ENCODE measurements at regions not wholly inside any gene's neighbourhood (a gene's known extent, or its start where the extent isn't known, plus 50 kb on each side); places are given as distances from the start of the nearest gene placed in this dataset.

GRCh38 chr4:156487107-156487506, 484.5 kb downstream of the PDGFC start:
- H3K79me2 ChIP-seq (ENCODE audit: insufficient read depth, low read length), result no peaks in the 10 kb centered on the region
- no peak overlapping the region for H3K4me2 ChIP-seq (ENCODE audit: insufficient read depth, low read length)
- ATAC-seq (ENCODE audit: insufficient read depth, low read depth) (no peak), DNase-seq (no peak)
- no peak overlapping the region for H3K27ac ChIP-seq (ENCODE audit: low read length)
- H3K36me3 ChIP-seq (ENCODE audit: insufficient read depth, low read length), result no peaks in the 10 kb centered on the region
- H3K27me3 ChIP-seq (ENCODE audit: insufficient read depth, low read length, poor library complexity), result no peaks in the 10 kb centered on the region
- TF ChIP-seq CTCF (IDR thresholded peaks at IDR 0.05; ENCODE audit: borderline replicate concordance, extremely low read depth, low read length, poor library complexity, severe bottlenecking) (no peak), EZH2 (IDR thresholded peaks at IDR 0.05; ENCODE audit: borderline replicate concordance, low read depth, low read length, severe bottlenecking) (no peak)
- H3K9me3 ChIP-seq (ENCODE audit: insufficient read depth, low read length, severe bottlenecking), result no peaks in the 10 kb centered on the region
- H3K4me3 ChIP-seq (ENCODE audit: low read depth in 1 of 2, low read length in 2 of 2), result no peak overlapping the region
- H4K20me1 ChIP-seq (ENCODE audit: insufficient read depth, low read length), result no peaks in the 10 kb centered on the region
- H2AFZ ChIP-seq (ENCODE audit: low read depth, low read length), result no peak overlapping the region
- no peaks in the 10 kb centered on the region for H3K4me1 ChIP-seq (ENCODE audit: insufficient read depth, low read length)
- H3K9ac ChIP-seq (ENCODE audit: low read depth, low read length), result no peak overlapping the region

GRCh38 chr4:156481845-156482244, 489.8 kb downstream of the PDGFC start:
- H3K4me2 ChIP-seq (ENCODE audit: insufficient read depth, low read length), result no peak overlapping the region

GRCh38 chr4:156477636-156478035, 494.0 kb downstream of the PDGFC start:
- Histone ChIP-seq H3K4me2 (ENCODE audit: insufficient read depth, low read length) (no peak overlapping the region), H3K4me1 (ENCODE audit: insufficient read depth, low read length) (no peaks in the 10 kb centered on the region), H3K4me3 (ENCODE audit: low read depth in 1 of 2, low read length in 2 of 2) (no peak overlapping the region), H3K36me3 (ENCODE audit: insufficient read depth, low read length) (no peaks in the 10 kb centered on the region), H3K9me3 (ENCODE audit: insufficient read depth, low read length, severe bottlenecking) (no peaks in the 10 kb centered on the region), H3K79me2 (ENCODE audit: insufficient read depth, low read length) (no peaks in the 10 kb centered on the region), H3K27ac (ENCODE audit: low read length) (no peak overlapping the region), H2AFZ (ENCODE audit: low read depth, low read length) (no peak overlapping the region), H3K9ac (ENCODE audit: low read depth, low read length) (no peak overlapping the region), H3K27me3 (ENCODE audit: insufficient read depth, low read length, poor library complexity) (no peaks in the 10 kb centered on the region), H4K20me1 (ENCODE audit: insufficient read depth, low read length) (no peaks in the 10 kb centered on the region)
- no peak for ATAC-seq (ENCODE audit: insufficient read depth, low read depth)
- TF ChIP-seq EZH2 (IDR thresholded peaks at IDR 0.05; ENCODE audit: borderline replicate concordance, low read depth, low read length, severe bottlenecking), result no peak
- TF ChIP-seq CTCF (IDR thresholded peaks at IDR 0.05; ENCODE audit: borderline replicate concordance, extremely low read depth, low read length, poor library complexity, severe bottlenecking), result no peak
- DNase-seq, result no peak

More at GRCh38 chr4:156481845-156482244, 489.8 kb downstream of the PDGFC start:
- no peaks in the 10 kb centered on the region for H3K79me2 ChIP-seq (ENCODE audit: insufficient read depth, low read length)
- H3K9ac ChIP-seq (ENCODE audit: low read depth, low read length), result no peak overlapping the region
- DNase-seq (no peak), ATAC-seq (ENCODE audit: insufficient read depth, low read depth) (no peak)
- H4K20me1 ChIP-seq (ENCODE audit: insufficient read depth, low read length), result no peaks in the 10 kb centered on the region
- H3K27ac ChIP-seq (ENCODE audit: low read length), result no peak overlapping the region
- H3K4me1 ChIP-seq (ENCODE audit: insufficient read depth, low read length), result no peaks in the 10 kb centered on the region
- no peak overlapping the region for H3K4me3 ChIP-seq (ENCODE audit: low read depth in 1 of 2, low read length in 2 of 2)
- no peaks in the 10 kb centered on the region for H3K36me3 ChIP-seq (ENCODE audit: insufficient read depth, low read length)
- TF ChIP-seq CTCF (IDR thresholded peaks at IDR 0.05; ENCODE audit: borderline replicate concordance, extremely low read depth, low read length, poor library complexity, severe bottlenecking) (no peak), EZH2 (IDR thresholded peaks at IDR 0.05; ENCODE audit: borderline replicate concordance, low read depth, low read length, severe bottlenecking) (no peak)
- no peak overlapping the region for H2AFZ ChIP-seq (ENCODE audit: low read depth, low read length)
- H3K27me3 ChIP-seq (ENCODE audit: insufficient read depth, low read length, poor library complexity), result no peaks in the 10 kb centered on the region
- H3K9me3 ChIP-seq (ENCODE audit: insufficient read depth, low read length, severe bottlenecking), result no peaks in the 10 kb centered on the region

- Histone ChIP-seq H3K9ac (ENCODE audit: low read depth, low read length) (no peak overlapping the region), H4K20me1 (ENCODE audit: insufficient read depth, low read length) (no peaks in the 10 kb centered on the region), H3K79me2 (ENCODE audit: insufficient read depth, low read length) (no peaks in the 10 kb centered on the region), H3K4me2 (ENCODE audit: insufficient read depth, low read length) (no peak overlapping the region), H3K4me3 (ENCODE audit: low read depth in 1 of 2, low read length in 2 of 2) (no peak overlapping the region), H2AFZ (ENCODE audit: low read depth, low read length) (no peak overlapping the region), H3K27ac (ENCODE audit: low read length) (no peak overlapping the region), H3K9me3 (ENCODE audit: insufficient read depth, low read length, severe bottlenecking) (no peaks in the 10 kb centered on the region), H3K4me1 (ENCODE audit: insufficient read depth, low read length) (no peaks in the 10 kb centered on the region), H3K27me3 (ENCODE audit: insufficient read depth, low read length, poor library complexity) (no peaks in the 10 kb centered on the region), H3K36me3 (ENCODE audit: insufficient read depth, low read length) (no peaks in the 10 kb centered on the region)
- DNase-seq (no peak), ATAC-seq (ENCODE audit: insufficient read depth, low read depth) (no peak)
- TF ChIP-seq CTCF (IDR thresholded peaks at IDR 0.05; ENCODE audit: borderline replicate concordance, extremely low read depth, low read length, poor library complexity, severe bottlenecking), result no peak
- no peak for TF ChIP-seq EZH2 (IDR thresholded peaks at IDR 0.05; ENCODE audit: borderline replicate concordance, low read depth, low read length, severe bottlenecking)
Observed at GRCh38 chr4:156476359-156476758, 495.2 kb downstream of the PDGFC start.
